HG02884 (cell line): ENCODE measurements at regions not wholly inside any gene's neighbourhood (a gene's known extent, or its start where the extent isn't known, plus 50 kb on each side); places are given as distances from the start of the nearest gene placed in this dataset.
"Not testable (repeated sequence)": the region's sequence is repeated elsewhere in the genome, so short reads cannot be mapped to it uniquely, and the experiment has no call there.

Experiments
- ATAC-seq: cut with Tn5 transposase; IDR thresholded peaks from one replicate; pipeline ENCODE4 v1.9.1; 2021; ENCODE audit warnings: mild to moderate bottlenecking, moderate library complexity; ENCODE audit not compliant: unreplicated experiment

DNA sequence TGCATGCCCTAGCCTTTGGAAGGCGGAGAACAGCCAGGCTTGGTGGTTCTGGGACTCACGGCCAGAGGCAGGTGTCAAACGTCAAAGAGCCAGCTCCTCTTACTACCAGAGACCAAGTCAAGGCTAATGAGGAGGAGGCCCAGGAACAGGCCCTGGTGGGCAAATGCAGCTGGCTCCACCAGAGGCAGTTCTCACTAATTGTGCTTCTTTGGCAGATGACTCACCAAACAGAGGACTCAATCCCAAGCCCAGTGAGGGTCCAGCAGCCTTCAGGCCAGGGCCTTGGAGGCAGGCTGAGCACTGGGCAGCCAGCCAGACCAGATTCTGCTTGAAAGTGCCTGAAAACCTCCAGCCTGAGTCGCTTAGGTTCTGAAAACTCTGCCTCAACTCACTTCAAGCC lies 336.5 kb upstream of the CDH5 start:
- ATAC-seq: no peak

DNA sequence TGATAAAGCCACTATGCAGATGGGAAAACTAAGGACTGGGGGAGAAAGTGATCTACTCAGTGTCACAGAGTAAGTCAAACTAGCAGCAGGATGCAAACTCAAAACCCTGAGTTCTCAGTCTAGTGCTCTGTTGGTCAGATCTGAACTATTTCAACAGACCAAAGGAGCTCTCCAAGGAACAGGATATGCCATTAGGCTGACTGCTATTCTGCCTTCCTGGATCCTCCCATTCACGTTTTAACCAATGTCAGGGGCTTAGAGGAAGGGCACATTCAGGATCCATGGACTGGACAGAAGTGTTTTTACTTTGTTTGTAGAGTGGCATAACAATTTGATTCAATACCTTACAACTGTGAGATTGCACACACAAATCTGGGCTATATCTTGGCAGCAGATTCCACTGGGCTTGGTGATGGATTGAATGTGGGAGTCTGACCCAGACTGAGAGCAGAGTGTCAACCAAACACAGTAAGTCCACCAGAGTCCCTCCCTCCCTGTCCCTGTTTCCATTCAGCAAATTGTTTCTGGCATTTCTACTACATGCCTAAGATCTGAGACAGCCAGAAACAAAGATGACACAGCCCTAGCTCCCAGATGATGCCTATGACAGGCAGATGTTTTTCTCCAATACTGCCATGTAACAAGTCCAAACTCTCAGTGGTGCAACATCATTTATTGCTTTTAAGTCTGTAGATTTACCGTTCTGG lies 337.8 kb upstream of the CDH5 start:
- no peak for ATAC-seq

DNA sequence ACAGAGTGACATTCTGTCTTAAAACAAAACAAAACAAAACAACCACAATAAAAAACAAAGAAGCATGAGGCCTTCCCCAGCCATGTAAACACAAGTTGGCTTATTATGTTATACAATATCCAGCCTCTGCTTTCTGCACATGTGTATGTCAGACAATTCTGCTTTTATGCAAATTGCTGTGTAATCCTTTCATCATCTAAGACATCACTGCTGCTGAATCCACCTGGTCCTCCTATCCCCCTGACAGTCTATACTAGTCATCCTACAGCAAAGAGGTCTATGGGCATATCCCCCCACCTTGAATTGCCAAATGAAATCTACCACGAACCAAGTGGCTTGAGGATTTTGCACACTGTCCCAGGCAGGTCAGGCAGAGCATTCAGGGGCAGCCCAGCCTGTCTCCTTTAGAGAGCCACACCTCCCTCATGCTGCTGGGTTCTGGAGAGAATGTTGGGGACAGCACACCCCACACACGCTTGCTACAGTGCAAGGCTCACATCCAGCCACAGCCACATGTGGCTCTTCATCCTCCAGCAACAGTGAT lies 339.6 kb upstream of the CDH5 start:
- ATAC-seq: no peak

DNA sequence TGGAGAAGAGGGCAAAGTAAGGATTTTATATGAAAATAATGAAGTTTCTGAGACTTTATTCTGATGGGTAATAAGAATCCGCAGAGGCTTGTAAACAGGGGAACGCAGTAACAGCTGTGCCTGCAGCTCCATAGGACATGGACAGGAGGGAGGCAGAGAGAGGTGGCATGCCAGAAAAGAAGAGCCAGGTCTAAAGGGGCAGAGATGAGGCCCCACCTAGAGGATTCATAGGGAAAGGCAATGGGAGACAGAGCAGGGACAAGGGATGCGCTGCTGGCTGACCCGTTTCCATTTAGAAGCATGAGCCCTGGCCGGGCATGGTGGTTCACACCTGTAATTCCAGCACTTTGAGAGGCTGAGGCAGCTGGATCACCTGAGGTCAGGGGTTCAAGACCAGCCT lies 340.3 kb upstream of the CDH5 start:
- no peak for ATAC-seq

DNA sequence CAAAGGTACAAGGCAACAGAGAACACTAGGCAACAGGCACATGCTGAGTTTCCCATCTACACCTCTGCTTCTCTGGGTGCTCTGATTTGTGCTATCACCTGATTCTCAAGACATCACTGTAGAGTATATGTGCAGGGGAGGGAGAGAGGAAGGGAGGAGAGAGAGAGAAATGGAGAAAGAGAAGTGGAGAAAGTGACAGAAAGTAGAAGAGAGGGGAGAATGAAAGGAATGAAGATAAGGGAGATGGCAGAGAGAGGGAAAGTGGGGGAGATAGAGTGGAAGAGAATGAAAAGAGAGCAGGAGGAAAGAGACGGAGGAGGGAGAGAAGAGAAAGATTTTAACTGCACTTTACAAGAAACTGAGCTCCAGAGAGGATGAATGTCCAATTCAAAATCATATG lies 340.7 kb upstream of the CDH5 start:
- no peak for ATAC-seq

DNA sequence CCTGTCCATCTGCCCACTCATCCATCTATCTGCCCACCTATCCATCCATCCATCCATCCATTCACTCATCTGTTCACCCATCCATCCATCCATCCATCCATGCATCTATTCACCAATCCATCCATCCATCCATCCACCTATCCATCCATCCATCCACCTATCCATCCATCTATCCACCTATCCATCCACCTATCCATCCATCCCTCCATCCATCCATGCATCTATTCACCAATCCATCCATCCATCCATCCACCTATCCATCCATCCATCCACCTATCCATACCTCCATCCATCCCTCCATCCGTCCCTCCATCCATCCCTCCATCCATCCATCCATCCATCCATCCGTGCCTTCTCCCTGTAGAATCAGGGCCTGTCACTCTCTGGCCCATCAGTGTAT lies 341.9 kb upstream of the CDH5 start:
- ATAC-seq: not testable (repeated sequence)

DNA sequence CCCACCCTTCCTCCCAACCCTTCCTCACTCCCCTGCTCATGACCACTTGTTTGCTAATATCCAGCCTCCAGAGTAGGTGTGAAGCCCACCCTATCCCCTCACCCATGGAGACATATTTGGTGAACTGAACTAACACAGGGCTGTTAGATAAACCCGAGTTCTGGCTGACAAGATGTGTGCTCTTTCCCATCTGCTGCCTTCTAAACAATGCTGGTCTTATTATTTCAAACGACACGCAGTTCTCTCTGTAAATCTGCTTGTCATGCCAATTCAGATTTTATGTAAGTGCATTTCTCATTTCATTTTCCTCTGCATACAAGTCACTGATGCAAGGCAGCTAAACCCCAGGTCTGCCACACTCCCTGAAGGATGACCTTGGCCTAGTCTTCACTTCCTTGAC lies 343.0 kb upstream of the CDH5 start:
- ATAC-seq: no peak

DNA sequence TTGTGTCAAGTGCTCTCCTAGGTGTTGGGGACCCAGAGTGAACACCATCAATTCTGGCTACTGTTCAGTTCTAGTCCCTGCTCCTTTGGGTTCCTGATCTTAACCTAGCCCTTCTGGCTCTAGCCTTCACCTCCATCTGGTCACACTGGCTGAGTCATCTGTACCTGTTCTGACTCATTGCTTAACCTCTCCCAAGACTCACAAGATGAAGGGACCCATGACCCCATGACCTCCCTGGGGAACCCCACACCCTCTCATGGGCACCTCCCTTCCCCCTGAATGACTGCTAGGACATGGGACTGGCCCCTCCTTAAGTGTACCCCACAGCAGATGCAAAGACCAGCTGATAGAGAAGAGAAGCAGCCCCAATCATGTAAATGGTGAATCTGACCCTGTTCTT lies 345.8 kb upstream of the CDH5 start:
- ATAC-seq: peak; percentile 70

DNA sequence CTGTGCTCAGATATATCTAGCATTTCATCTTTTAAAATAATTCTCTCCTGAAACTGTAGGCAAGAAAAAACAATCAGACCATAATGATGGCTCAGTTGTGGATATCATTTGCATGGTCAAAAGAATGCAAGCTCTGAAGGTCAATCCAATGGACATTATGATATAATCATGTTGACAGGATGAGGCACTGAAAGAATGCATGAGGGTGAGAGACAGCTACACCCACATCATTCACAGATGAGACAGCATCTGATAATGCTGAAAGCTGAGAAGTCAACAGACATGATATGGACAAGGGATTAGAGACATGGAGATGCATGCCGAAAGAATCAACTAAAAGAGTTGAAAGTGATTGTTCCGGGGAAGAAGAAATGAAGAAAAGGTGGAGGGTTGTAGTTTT lies 346.4 kb upstream of the CDH5 start:
- ATAC-seq: no peak

DNA sequence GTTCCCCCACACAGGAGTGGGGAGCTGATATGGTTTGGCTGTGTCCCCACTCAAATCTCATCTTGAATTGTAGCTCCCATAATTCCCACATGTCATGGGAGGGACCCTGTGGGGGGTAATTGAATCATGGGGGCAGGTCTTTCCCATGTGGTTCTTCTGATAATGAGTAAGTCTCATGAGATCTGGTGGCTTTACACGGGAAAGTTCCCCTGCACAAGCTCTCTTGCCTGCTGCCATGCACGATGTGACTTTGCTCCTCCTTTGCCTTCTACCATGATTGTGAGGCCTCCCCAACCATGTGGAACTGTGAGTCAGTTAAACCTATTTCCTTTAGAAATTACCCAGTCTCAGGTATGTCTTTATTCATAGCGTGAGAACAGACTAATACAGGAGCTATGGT lies 347.0 kb upstream of the CDH5 start:
- not testable (repeated sequence) for ATAC-seq

DNA sequence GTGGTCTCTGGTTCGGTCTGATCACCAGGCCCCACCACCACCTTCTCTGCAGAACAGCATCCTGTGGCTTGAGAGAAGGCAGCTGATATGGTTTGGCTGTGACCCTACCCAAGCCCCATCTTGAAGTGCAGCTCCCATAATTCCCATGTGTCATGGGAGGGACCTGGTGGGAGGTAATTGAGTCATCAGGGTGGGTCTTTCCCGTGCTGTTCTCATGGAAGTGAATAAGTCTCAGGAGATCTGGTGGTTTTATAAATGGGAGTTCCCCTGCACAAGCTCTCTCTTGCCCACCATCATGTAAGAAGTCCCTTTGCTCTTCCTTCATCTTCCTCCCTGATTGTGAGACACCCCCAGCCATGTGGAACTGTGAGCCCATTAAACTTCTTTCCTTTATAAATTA lies 352.3 kb upstream of the CDH5 start:
- ATAC-seq: no peak

DNA sequence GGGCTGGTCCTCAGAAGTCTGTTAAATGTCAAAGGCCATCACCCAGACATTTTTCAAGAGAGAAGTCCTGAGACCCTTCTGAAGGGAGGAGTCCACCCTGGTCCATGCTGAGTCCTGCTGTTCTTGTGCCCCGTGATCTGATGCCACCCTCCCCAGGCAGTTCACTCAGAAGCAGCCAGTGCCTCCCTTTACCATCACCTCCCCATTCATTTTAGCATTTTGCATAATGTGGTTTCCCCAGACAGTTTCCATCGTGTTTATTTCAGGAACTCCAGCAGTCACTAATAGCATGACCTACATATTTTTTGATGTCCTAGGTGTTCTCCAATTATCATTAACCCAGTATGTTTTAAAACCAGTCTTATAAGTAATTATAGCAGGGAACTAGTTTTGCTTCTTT lies 353.0 kb upstream of the CDH5 start:
- ATAC-seq: no peak

DNA sequence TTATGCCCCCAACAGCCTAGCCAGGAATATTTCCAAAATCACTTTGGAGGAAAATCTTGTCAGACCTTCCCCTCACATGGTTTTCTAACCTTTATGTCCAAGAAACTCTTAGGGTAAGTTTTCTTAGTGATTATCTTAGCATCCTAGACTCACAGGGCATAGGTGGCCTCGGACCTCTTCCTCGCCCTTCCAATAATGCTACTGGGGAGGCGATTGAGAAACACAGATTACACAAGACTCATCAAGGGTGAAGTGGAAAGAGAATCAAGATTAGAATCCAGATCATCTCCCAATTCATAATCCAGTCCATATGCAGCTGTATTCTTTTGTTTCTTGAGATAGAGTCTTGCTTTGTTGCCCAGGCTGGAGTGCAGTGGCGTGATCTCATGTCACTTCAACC lies 358.4 kb upstream of the CDH5 start:
- ATAC-seq: no peak

DNA sequence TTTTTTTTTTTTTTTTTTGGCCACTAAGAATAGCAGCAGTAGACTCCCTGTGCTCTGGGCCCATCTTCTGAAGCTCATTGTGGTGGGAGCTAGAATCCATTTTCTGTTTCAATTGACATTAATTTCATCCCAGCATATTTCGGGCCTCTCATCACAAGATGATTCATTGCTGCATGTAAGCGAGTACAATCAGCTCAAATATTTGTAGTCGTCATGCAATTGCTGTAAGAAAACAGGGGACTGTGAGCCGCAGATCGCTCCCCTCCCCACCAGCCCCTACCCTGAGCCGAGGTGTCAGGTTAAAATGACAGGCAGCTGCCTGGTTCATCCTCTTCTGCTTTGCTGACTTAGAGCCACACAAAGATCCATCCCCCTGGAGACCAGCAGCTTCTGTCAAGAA lies 358.8 kb upstream of the CDH5 start:
- ATAC-seq: no peak

DNA sequence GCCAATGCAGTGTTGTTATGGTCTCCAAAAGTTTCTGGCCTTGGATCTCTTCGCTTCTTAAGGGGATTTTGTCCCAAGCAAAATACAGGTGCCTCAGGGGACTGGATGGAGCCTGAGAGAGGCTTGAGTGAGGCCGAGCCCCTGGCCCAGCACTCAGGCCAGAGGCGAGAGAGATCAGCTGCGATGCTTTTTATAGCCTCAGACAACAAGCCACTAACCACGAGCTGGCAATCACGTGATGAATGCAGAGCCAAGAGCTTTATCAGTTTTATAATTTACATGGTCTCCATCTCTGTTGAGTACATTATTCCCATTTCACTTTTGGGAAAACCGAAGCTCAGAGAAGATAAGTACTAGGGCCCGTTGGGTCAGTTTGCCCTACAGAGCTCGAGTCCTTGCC lies 360.0 kb upstream of the CDH5 start:
- no peak for ATAC-seq

DNA sequence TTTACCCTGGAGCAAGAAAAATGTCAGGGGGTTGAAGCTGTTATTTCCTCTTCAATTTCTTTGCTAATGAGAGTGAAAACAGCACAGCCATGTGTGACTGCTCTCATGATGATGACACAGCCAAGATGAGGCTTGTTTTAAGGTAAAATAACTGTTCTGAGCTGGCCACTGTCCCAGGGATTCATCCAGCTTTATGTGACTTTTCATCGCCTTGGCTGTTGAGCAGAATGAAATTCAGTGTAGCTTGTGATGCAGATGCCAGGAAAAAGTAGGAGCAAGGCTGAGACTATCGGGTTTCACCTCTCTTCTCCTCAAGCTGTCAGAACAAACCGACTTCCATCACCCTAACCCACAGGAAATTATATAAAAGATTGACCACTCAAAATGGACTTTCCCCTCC lies 361.8 kb upstream of the CDH5 start:
- no peak for ATAC-seq

DNA sequence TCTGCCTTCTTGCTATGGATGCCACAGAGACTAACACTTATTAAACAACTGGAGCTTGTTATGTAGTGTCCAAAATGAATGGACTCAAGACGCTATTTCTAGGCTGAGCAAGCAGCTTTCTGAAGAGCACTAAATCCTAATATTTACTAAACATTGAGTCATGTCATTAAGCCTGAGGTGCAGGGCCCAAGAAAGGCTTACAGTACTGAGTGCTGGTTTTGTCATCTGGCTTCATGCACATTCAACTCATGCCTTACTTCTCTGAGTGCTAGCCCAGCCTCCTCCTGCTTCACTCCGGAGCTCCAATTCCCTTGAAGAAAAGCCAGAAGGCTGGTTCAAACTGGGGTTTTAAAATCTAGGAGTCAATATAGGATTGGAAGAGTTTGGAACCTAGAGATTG lies 363.3 kb upstream of the CDH5 start:
- no peak for ATAC-seq

DNA sequence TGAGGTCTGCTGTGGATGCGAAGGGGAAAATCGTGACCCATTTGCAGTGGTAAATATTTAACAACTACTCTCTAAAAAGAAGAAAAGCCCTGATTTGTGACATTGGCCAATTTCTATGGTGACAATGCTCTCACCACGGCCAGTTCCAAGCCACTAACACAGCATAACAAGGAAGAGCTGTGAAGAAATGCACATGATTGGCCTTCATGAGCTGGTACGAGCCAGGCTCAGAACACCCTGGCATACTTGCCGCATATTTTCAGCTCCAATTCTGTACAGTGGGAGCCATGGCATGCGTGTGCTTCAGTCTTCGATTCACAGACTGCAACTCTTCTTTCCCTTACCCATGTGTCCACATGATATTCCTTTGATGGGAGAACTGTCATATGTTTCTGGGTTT lies 363.9 kb upstream of the CDH5 start:
- no peak for ATAC-seq

DNA sequence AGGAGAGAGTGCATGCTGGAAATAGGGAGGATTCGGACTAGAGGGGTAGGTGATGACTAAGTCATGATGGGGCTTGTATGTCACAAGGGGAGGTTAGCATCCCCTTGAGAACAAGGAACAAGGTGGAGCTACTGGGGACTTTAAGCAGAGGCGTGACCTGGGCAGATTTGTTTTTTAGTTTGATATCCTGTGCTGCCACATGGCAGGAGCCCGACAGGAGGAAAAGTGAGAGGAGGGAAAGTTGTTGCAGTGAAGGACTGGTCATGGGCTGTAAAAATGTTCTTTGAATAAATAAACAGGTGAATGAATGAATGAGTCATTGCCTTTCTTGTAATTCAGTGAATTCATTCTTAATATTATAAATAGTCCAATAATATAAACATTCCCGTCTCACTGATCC lies 365.1 kb upstream of the CDH5 start:
- no peak for ATAC-seq

DNA sequence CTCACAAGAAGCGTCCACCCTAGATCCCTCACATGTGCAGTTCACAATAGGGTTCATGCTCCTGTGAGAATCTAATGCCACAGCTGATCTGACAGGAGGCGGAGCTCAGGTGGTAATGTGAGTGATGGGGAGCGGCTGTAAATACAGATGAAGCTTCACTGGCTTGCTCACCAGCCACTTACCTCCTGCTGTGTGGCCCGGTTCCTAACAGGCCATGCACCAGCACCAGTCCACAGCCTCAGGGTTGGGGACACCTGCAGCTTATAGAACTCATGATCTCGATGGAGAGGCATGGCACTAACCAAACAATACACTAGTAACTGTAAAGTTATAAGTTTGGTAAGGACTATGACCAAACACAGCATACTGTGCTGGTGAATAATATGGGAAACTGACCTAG lies 368.0 kb upstream of the CDH5 start:
- no peak for ATAC-seq

DNA sequence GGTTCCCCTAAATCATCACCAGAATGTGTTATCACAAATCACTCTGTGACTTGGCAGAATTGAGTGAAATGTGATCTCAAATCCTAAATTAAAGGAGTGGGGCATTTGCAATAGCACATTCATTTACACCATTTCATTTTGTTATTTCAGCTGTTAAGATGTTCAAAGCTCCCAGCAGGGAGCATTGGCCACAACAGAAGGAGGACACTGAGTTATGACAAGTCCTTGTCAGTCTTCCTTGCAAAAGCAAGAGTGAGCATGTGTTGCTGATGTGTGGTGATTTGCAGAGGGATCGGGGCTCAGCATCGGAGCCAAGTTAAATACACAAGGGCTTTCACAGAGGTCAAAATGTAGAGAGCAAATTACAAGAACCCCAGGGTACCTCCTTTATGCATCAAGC lies 372.2 kb upstream of the CDH5 start:
- ATAC-seq: no peak

DNA sequence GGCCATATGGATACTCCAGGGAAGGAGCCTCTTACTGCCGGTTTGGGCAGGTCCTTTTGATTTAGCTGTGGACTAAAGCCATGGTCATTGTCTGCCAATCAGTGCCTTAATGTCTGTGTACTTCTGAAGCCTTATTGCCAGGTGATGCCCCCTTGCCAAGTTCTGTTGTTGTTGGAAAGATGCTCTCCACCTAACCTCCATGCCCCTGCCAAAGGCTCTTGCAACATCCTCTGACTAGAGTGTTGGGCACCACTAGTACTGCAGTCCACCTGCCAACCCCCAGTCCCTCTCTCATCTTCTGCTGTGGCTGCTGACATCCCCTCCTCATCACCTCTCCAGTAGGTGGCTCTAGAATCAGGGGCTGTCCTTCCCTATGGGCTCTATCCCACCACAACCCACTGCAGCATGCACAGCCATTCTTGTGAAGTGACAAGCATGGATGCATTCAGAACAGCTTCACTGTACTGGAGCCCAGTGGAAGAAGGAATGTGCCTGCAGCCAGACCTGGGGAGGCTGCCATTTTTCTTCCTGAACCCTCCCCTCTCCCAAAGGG lies 375.3 kb upstream of the CDH5 start:
- no peak for ATAC-seq
